ENCODE measurements at regions not wholly inside any gene's neighbourhood (a gene's known extent, or its start where the extent isn't known, plus 50 kb on each side); places are given as distances from the start of the nearest gene placed in this dataset.

DNA sequence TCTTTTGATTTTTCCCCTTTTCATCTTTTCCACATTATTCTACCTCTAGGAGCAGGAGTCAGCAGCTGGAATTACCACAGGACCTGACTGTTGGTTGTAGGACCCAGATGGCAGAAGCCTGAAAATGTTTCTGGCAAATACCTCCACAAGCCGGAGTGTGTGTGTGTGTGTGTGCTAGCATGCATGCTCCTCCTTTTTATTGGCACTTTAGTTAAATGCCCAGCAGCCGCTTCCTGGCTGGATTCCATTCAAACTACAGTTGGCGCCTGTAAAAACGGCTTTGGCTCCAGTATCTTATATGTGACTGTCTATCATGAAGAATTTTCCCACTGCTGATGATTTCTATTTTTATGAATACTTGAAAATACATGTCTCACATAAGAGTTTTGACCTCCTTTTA is 319.7 kb upstream of the SP4 start:
- H3K36me3 Mint-ChIP-seq, result no peaks in the 10 kb centered on the region
- no peaks in the 10 kb centered on the region for H3K4me1 Mint-ChIP-seq (ENCODE audit: unreplicated experiment)
- peaks cover 42% of the 10 kb centered on the region for H3K27me3 Mint-ChIP-seq
- TF ChIP-seq, protein P1, sequence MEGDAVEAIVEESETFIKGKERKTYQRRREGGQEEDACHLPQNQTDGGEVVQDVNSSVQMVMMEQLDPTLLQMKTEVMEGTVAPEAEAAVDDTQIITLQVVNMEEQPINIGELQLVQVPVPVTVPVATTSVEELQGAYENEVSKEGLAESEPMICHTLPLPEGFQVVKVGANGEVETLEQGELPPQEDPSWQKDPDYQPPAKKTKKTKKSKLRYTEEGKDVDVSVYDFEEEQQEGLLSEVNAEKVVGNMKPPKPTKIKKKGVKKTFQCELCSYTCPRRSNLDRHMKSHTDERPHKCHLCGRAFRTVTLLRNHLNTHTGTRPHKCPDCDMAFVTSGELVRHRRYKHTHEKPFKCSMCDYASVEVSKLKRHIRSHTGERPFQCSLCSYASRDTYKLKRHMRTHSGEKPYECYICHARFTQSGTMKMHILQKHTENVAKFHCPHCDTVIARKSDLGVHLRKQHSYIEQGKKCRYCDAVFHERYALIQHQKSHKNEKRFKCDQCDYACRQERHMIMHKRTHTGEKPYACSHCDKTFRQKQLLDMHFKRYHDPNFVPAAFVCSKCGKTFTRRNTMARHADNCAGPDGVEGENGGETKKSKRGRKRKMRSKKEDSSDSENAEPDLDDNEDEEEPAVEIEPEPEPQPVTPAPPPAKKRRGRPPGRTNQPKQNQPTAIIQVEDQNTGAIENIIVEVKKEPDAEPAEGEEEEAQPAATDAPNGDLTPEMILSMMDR (conservative IDR thresholded peaks at IDR 0.05), result no peak
- no peak overlapping the region for H3K27ac Mint-ChIP-seq
- no peaks in the 10 kb centered on the region for H3K9me3 Mint-ChIP-seq
- no peak overlapping the region for H3K4me3 Mint-ChIP-seq
- DNase-seq (ENCODE audit: extremely low spot score, unreplicated experiment), result no peak

DNA sequence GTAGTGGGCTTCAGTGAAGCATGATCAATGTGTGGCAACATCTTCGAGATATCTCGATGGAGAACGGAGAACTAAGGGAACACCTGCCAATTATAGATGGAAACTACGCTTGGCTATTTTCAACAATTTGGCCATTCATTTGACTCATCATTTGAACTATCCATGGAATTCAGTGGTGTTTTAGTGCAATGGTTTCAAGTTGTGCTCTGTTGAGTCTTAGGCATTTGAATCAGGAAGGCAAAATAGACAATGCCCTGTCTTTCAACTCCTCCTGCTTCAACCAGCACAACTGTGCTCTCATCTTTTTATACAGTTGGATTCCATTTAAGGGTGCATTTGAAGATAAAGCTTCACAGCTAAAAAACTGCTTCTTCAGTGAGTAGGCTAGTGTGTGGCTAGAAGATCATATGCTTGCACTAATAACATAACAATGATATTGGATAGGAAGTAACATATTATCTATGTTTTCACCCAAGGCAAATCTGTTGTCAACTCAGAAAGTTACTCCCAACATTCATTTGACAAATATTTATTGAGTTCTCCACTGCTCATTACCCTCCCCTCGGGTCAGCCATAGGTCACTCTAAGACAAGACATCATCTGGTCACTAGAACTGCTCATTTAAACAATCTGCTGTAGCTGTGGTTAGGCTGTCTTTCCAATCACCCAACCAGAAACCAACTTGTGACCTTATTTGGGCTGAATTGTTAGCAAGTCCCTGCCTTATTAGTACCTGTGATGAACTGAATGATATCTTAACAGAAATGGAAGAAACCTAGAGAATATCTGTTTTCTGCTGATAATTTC is 314.1 kb upstream of the SP4 start:
- Mint-ChIP-seq H3K4me3 (no peak overlapping the region), H3K4me1 (ENCODE audit: unreplicated experiment) (no peaks in the 10 kb centered on the region), H3K27ac (no peak overlapping the region), H3K36me3 (no peaks in the 10 kb centered on the region), H3K9me3 (no peaks in the 10 kb centered on the region), H3K27me3 (peaks cover 62% of the 10 kb centered on the region)
- TF ChIP-seq, protein P1 (conservative IDR thresholded peaks at IDR 0.05), result no peak
- DNase-seq (ENCODE audit: extremely low spot score, unreplicated experiment), result no peak

DNA sequence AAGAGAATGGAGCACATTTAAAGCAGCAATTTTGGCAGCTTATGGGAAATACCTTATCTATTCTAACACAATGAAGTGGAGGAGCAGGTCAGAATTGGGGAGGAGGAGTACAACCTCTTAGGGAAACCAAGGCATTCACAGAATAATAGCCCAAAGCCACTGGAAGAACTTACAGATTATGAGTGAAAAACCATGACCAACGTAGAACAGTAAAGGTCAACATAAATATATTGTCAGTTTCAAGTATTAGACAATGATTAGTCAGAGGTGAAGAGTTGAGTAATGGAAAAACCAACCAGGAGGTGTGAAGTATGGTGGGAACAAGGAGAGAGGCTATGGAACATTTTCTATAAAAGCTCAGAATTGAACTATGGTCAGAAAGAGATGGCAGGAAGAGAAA is 304.3 kb upstream of the SP4 start:
- Mint-ChIP-seq H3K9me3 (no peaks in the 10 kb centered on the region), H3K27me3 (peaks cover 58% of the 10 kb centered on the region), H3K27ac (no peak overlapping the region), H3K36me3 (no peaks in the 10 kb centered on the region), H3K4me1 (ENCODE audit: unreplicated experiment) (peaks cover 5% of the 10 kb centered on the region), H3K4me3 (no peak overlapping the region)
- no peak for DNase-seq (ENCODE audit: extremely low spot score, unreplicated experiment)
- TF ChIP-seq, protein P1 (conservative IDR thresholded peaks at IDR 0.05), result no peak

DNA sequence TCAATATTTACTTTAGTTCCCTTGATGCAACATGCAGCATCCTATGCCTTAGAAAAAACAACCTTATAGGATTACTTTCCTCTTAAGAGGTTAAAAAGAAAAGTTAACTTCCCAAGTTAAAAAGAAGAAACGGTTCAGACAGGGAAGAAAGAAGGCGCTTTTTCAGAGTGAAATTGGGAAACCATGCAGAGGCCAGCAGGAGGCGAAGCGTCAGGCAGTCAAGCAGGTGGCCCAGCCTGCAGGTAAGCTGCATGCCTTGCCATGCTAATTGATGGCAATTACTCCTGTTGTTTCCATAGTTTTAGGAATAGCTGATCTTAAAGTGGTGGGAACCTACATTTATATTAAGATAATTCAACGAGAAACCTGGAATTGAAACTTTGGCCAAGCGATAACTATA is 302.6 kb upstream of the SP4 start:
- Mint-ChIP-seq H3K27ac (no peak overlapping the region), H3K9me3 (no peaks in the 10 kb centered on the region), H3K4me3 (no peak overlapping the region), H3K36me3 (no peaks in the 10 kb centered on the region), H3K4me1 (ENCODE audit: unreplicated experiment) (peaks cover 9% of the 10 kb centered on the region), H3K27me3 (peaks cover 68% of the 10 kb centered on the region)
- TF ChIP-seq, protein P1 (conservative IDR thresholded peaks at IDR 0.05), result no peak
- DNase-seq (ENCODE audit: extremely low spot score, unreplicated experiment), result no peak

DNA sequence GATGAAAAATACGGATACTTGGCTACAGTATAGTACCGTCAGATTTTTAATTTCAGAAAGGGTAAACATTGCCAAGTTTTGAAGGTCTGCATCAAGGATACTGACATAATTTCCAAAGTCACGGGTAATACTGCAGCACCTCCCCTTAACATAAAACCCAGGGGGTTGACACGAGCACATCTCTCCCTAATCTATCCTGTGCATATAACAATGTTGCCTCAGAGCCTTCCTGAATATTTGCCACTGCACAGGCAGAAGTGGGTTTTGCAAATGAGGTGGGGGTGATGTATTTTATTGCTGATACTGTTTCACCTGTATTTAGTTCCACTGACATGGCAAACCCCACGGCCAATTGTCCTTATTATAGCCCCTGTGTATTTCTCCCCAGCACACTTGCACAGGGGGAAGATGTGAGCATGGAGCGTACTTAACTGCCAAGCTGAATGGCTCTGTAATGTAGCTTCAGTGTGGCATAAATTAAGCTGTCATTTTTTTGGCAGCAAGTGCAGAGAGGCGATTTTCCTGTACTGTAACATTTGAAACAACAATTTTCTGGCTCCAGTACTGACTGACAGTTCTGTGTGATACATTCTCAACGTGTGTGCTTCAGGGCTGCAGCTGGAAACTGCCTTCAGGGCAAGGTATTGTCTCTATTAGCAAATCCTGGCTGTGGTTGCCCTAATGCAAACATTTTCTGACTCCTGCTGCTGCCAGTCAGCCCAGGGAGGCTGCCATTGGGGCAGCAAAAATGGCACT is 299.6 kb upstream of the SP4 start:
- TF ChIP-seq, protein P1 (conservative IDR thresholded peaks at IDR 0.05), result no peak
- Mint-ChIP-seq H3K4me3 (no peak overlapping the region), H3K36me3 (no peaks in the 10 kb centered on the region), H3K27ac (no peak overlapping the region), H3K27me3 (peaks cover 66% of the 10 kb centered on the region), H3K4me1 (ENCODE audit: unreplicated experiment) (peaks cover 9% of the 10 kb centered on the region), H3K9me3 (no peaks in the 10 kb centered on the region)
- DNase-seq (ENCODE audit: extremely low spot score, unreplicated experiment), result no peak
